ENCODE measurements at regions not wholly inside any gene's neighbourhood (a gene's known extent, or its start where the extent isn't known, plus 50 kb on each side); places are given as distances from the start of the nearest gene placed in this dataset.

- no peak overlapping the region for H3K9ac ChIP-seq (ENCODE audit: low read depth in 1 of 2, low read length in 2 of 2)
- H3K27me3 ChIP-seq (ENCODE audit: control insufficient read depth in 1 of 2, insufficient read depth in 2 of 2, low read length in 2 of 2), result no peaks in the 10 kb centered on the region
- H3K36me3 ChIP-seq (ENCODE audit: control insufficient read depth in 1 of 2, insufficient read depth in 2 of 2, low read length in 2 of 2), result no peaks in the 10 kb centered on the region
- no peak overlapping the region for H3K4me3 ChIP-seq (ENCODE audit: low read depth in 1 of 2, low read length in 2 of 2)
- H3K27ac ChIP-seq (ENCODE audit: low read depth, low read length), result no peak overlapping the region
- no peaks in the 10 kb centered on the region for H3K9me3 ChIP-seq (ENCODE audit: control insufficient read depth in 1 of 2, low read length in 2 of 2)
- H3K4me1 ChIP-seq (ENCODE audit: control insufficient read depth in 1 of 2, insufficient read depth in 2 of 2, low read length in 2 of 2), result no peaks in the 10 kb centered on the region
Measured at GRCh38 chr13:34124666-34125306, 306.8 kb downstream of the RFC3 start.

- no peak overlapping the region for H3K9ac ChIP-seq (ENCODE audit: low read depth in 1 of 2, low read length in 2 of 2)
- H3K4me3 ChIP-seq (ENCODE audit: low read depth in 1 of 2, low read length in 2 of 2), result no peak overlapping the region
- no peaks in the 10 kb centered on the region for H3K27me3 ChIP-seq (ENCODE audit: control insufficient read depth in 1 of 2, insufficient read depth in 2 of 2, low read length in 2 of 2)
- no peaks in the 10 kb centered on the region for H3K36me3 ChIP-seq (ENCODE audit: control insufficient read depth in 1 of 2, insufficient read depth in 2 of 2, low read length in 2 of 2)
- H3K9me3 ChIP-seq (ENCODE audit: control insufficient read depth in 1 of 2, low read length in 2 of 2), result no peaks in the 10 kb centered on the region
- H3K27ac ChIP-seq (ENCODE audit: low read depth, low read length), result no peak overlapping the region
- H3K4me1 ChIP-seq (ENCODE audit: control insufficient read depth in 1 of 2, insufficient read depth in 2 of 2, low read length in 2 of 2), result no peaks in the 10 kb centered on the region
Measured at GRCh38 chr13:34127523-34127922, 309.6 kb downstream of the RFC3 start.

GRCh38 chr13:34128661-34129060, 310.7 kb downstream of the RFC3 start:
- H3K27ac ChIP-seq (ENCODE audit: low read depth, low read length), result no peak overlapping the region
- no peaks in the 10 kb centered on the region for H3K4me1 ChIP-seq (ENCODE audit: control insufficient read depth in 1 of 2, insufficient read depth in 2 of 2, low read length in 2 of 2)
- H3K4me3 ChIP-seq (ENCODE audit: low read depth in 1 of 2, low read length in 2 of 2), result no peak overlapping the region
- H3K9me3 ChIP-seq (ENCODE audit: control insufficient read depth in 1 of 2, low read length in 2 of 2), result no peaks in the 10 kb centered on the region
- no peak overlapping the region for H3K9ac ChIP-seq (ENCODE audit: low read depth in 1 of 2, low read length in 2 of 2)
- no peaks in the 10 kb centered on the region for H3K27me3 ChIP-seq (ENCODE audit: control insufficient read depth in 1 of 2, insufficient read depth in 2 of 2, low read length in 2 of 2)
- no peaks in the 10 kb centered on the region for H3K36me3 ChIP-seq (ENCODE audit: control insufficient read depth in 1 of 2, insufficient read depth in 2 of 2, low read length in 2 of 2)

- H3K27ac ChIP-seq (ENCODE audit: low read depth, low read length), result no peak overlapping the region
- no peaks in the 10 kb centered on the region for H3K9me3 ChIP-seq (ENCODE audit: control insufficient read depth in 1 of 2, low read length in 2 of 2)
Measured at GRCh38 chr13:34129436-34129835, 311.5 kb downstream of the RFC3 start.

GRCh38 chr13:34137200-34137599, 319.3 kb downstream of the RFC3 start:
- no peaks in the 10 kb centered on the region for H3K4me1 ChIP-seq (ENCODE audit: control insufficient read depth in 1 of 2, insufficient read depth in 2 of 2, low read length in 2 of 2)
- no peak overlapping the region for H3K9ac ChIP-seq (ENCODE audit: low read depth in 1 of 2, low read length in 2 of 2)
- no peak overlapping the region for H3K4me3 ChIP-seq (ENCODE audit: low read depth in 1 of 2, low read length in 2 of 2)
- no peaks in the 10 kb centered on the region for H3K36me3 ChIP-seq (ENCODE audit: control insufficient read depth in 1 of 2, insufficient read depth in 2 of 2, low read length in 2 of 2)
- no peak overlapping the region for H3K27ac ChIP-seq (ENCODE audit: low read depth, low read length)
- H3K9me3 ChIP-seq (ENCODE audit: control insufficient read depth in 1 of 2, low read length in 2 of 2), result peaks cover 2 to 7% of the 10 kb centered on the region in 2 donors
- no peaks in the 10 kb centered on the region for H3K27me3 ChIP-seq (ENCODE audit: control insufficient read depth in 1 of 2, insufficient read depth in 2 of 2, low read length in 2 of 2)

More at GRCh38 chr13:34129436-34129835, 311.5 kb downstream of the RFC3 start:
- H3K4me1 ChIP-seq (ENCODE audit: control insufficient read depth in 1 of 2, insufficient read depth in 2 of 2, low read length in 2 of 2), result no peaks in the 10 kb centered on the region
- no peaks in the 10 kb centered on the region for H3K36me3 ChIP-seq (ENCODE audit: control insufficient read depth in 1 of 2, insufficient read depth in 2 of 2, low read length in 2 of 2)
- H3K27me3 ChIP-seq (ENCODE audit: control insufficient read depth in 1 of 2, insufficient read depth in 2 of 2, low read length in 2 of 2), result no peaks in the 10 kb centered on the region
- no peak overlapping the region for H3K4me3 ChIP-seq (ENCODE audit: low read depth in 1 of 2, low read length in 2 of 2)
- no peak overlapping the region for H3K9ac ChIP-seq (ENCODE audit: low read depth in 1 of 2, low read length in 2 of 2)

- H3K27ac ChIP-seq (ENCODE audit: low read depth, low read length), result no peak overlapping the region
- no peaks in the 10 kb centered on the region for H3K4me1 ChIP-seq (ENCODE audit: control insufficient read depth in 1 of 2, insufficient read depth in 2 of 2, low read length in 2 of 2)
- H3K27me3 ChIP-seq (ENCODE audit: control insufficient read depth in 1 of 2, insufficient read depth in 2 of 2, low read length in 2 of 2), result no peaks in the 10 kb centered on the region
- H3K4me3 ChIP-seq (ENCODE audit: low read depth in 1 of 2, low read length in 2 of 2), result no peak overlapping the region
- H3K36me3 ChIP-seq (ENCODE audit: control insufficient read depth in 1 of 2, insufficient read depth in 2 of 2, low read length in 2 of 2), result no peaks in the 10 kb centered on the region
- no peak overlapping the region for H3K9ac ChIP-seq (ENCODE audit: low read depth in 1 of 2, low read length in 2 of 2)
- peaks cover 2 to 7% of the 10 kb centered on the region in 2 donors for H3K9me3 ChIP-seq (ENCODE audit: control insufficient read depth in 1 of 2, low read length in 2 of 2)
Measured at GRCh38 chr13:34139660-34140227, 321.8 kb downstream of the RFC3 start.

- Histone ChIP-seq H3K27me3 (ENCODE audit: control insufficient read depth in 1 of 2, insufficient read depth in 2 of 2, low read length in 2 of 2) (no peaks in the 10 kb centered on the region), H3K4me3 (ENCODE audit: low read depth in 1 of 2, low read length in 2 of 2) (no peak overlapping the region), H3K27ac (ENCODE audit: low read depth, low read length) (no peak overlapping the region), H3K36me3 (ENCODE audit: control insufficient read depth in 1 of 2, insufficient read depth in 2 of 2, low read length in 2 of 2) (no peaks in the 10 kb centered on the region), H3K4me1 (ENCODE audit: control insufficient read depth in 1 of 2, insufficient read depth in 2 of 2, low read length in 2 of 2) (no peaks in the 10 kb centered on the region), H3K9me3 (ENCODE audit: control insufficient read depth in 1 of 2, low read length in 2 of 2) (no peaks in the 10 kb centered on the region), H3K9ac (ENCODE audit: low read depth in 1 of 2, low read length in 2 of 2) (no peak overlapping the region)
Measured at GRCh38 chr13:34143637-34144036, 325.7 kb downstream of the RFC3 start.

GRCh38 chr13:34144142-34144541, 326.2 kb downstream of the RFC3 start:
- Histone ChIP-seq H3K27me3 (ENCODE audit: control insufficient read depth in 1 of 2, insufficient read depth in 2 of 2, low read length in 2 of 2) (no peaks in the 10 kb centered on the region), H3K4me3 (ENCODE audit: low read depth in 1 of 2, low read length in 2 of 2) (no peak overlapping the region), H3K9ac (ENCODE audit: low read depth in 1 of 2, low read length in 2 of 2) (no peak overlapping the region), H3K4me1 (ENCODE audit: control insufficient read depth in 1 of 2, insufficient read depth in 2 of 2, low read length in 2 of 2) (no peaks in the 10 kb centered on the region), H3K36me3 (ENCODE audit: control insufficient read depth in 1 of 2, insufficient read depth in 2 of 2, low read length in 2 of 2) (no peaks in the 10 kb centered on the region), H3K9me3 (ENCODE audit: control insufficient read depth in 1 of 2, low read length in 2 of 2) (no peaks in the 10 kb centered on the region), H3K27ac (ENCODE audit: low read depth, low read length) (no peak overlapping the region)

GRCh38 chr13:34145061-34145460, 327.1 kb downstream of the RFC3 start:
- Histone ChIP-seq H3K4me1 (ENCODE audit: control insufficient read depth in 1 of 2, insufficient read depth in 2 of 2, low read length in 2 of 2) (no peaks in the 10 kb centered on the region), H3K9ac (ENCODE audit: low read depth in 1 of 2, low read length in 2 of 2) (no peak overlapping the region), H3K9me3 (ENCODE audit: control insufficient read depth in 1 of 2, low read length in 2 of 2) (no peaks in the 10 kb centered on the region), H3K27ac (ENCODE audit: low read depth, low read length) (no peak overlapping the region), H3K36me3 (ENCODE audit: control insufficient read depth in 1 of 2, insufficient read depth in 2 of 2, low read length in 2 of 2) (no peaks in the 10 kb centered on the region), H3K4me3 (ENCODE audit: low read depth in 1 of 2, low read length in 2 of 2) (no peak overlapping the region), H3K27me3 (ENCODE audit: control insufficient read depth in 1 of 2, insufficient read depth in 2 of 2, low read length in 2 of 2) (no peaks in the 10 kb centered on the region)

- no peak overlapping the region for H3K27ac ChIP-seq (ENCODE audit: low read depth, low read length)
- no peaks in the 10 kb centered on the region for H3K36me3 ChIP-seq (ENCODE audit: control insufficient read depth in 1 of 2, insufficient read depth in 2 of 2, low read length in 2 of 2)
- H3K27me3 ChIP-seq (ENCODE audit: control insufficient read depth in 1 of 2, insufficient read depth in 2 of 2, low read length in 2 of 2), result no peaks in the 10 kb centered on the region
- no peaks in the 10 kb centered on the region for H3K9me3 ChIP-seq (ENCODE audit: control insufficient read depth in 1 of 2, low read length in 2 of 2)
- no peak overlapping the region for H3K9ac ChIP-seq (ENCODE audit: low read depth in 1 of 2, low read length in 2 of 2)
- peaks cover 0 to 13% of the 10 kb centered on the region in 2 donors for H3K4me1 ChIP-seq (ENCODE audit: control insufficient read depth in 1 of 2, insufficient read depth in 2 of 2, low read length in 2 of 2)
- no peak overlapping the region for H3K4me3 ChIP-seq (ENCODE audit: low read depth in 1 of 2, low read length in 2 of 2)
Measured at GRCh38 chr13:34148359-34148758, 330.4 kb downstream of the RFC3 start.

All from duodenal mucosa (tissue), 2 donors.